CD4-positive, alpha-beta T cell (primary cell): ENCODE measurements at regions not wholly inside any gene's neighbourhood (a gene's known extent, or its start where the extent isn't known, plus 50 kb on each side); places are given as distances from the start of the nearest gene placed in this dataset.

Experiments
- ATAC-seq: fragments of 200-7000 bp; cut with Tn5 transposase; one replicate; pipeline ENCODE4 v1.10.0; 2022; ENCODE audit warnings: mild to moderate bottlenecking; ENCODE audit not compliant: poor library complexity
- CTCF ChIA-PET: fragments of 350-600 bp; sonication (Branson Sonifier 250); formaldehyde crosslinking; loops from one replicate; lab custom pipeline; 2021; ENCODE audit warnings: antibody characterized with exemption, inconsistent platforms; lab: Charles Lee
- POLR2A ChIA-PET: fragments of 350-600 bp; sonication (Branson Sonifier 250); formaldehyde crosslinking; loops from one replicate; lab custom pipeline; 2021; ENCODE audit warnings: antibody characterized with exemption, inconsistent platforms; lab: Charles Lee
- DNase-seq, 14 experiments: peaks; one replicate each; pipeline ENCODE4 v3.0.0-alpha.2; 2013 to 2020; ENCODE audit warnings: mixed read lengths in 2 of 14
- H3K27ac ChIP-seq, 2 donors: one replicate each; pipeline versions ENCODE4 v1.5.1 to v1.7.0; 2013; ENCODE audit warnings: low read length in 2 of 2, low read depth in 1 of 2, mild to moderate bottlenecking in 1 of 2
- H3K27me3 ChIP-seq, 2 experiments: 1 replicate in 1 of 2; 2 replicates in 1 of 2; pipeline versions ENCODE4 v1.6.1 to v1.7.0; 2013; ENCODE audit warnings: low read length in 2 of 2, control low read depth in 1 of 2, mild to moderate bottlenecking in 1 of 2, moderate library complexity in 1 of 2; ENCODE audit not compliant: insufficient read depth in 2 of 2, control insufficient read depth in 1 of 2
- H3K36me3 ChIP-seq: one replicate; pipeline ENCODE4 v1.6.1; 2013; ENCODE audit warnings: low read length, control low read depth; ENCODE audit not compliant: insufficient read depth
- H3K4me1 ChIP-seq: one replicate; pipeline ENCODE4 v1.6.1; 2013; ENCODE audit warnings: low read length, control low read depth; ENCODE audit not compliant: insufficient read depth
- H3K4me3 ChIP-seq: one replicate; pipeline ENCODE4 v1.5.1; 2013; ENCODE audit warnings: mild to moderate bottlenecking, low read length, moderate library complexity
- H3K9me3 ChIP-seq, 2 experiments: 1 replicate in 1 of 2; 2 replicates in 1 of 2; pipeline versions ENCODE4 v1.6.1 to v1.7.0; 2013; ENCODE audit warnings: low read length in 2 of 2, mild to moderate bottlenecking in 2 of 2, control low read depth in 1 of 2, moderate library complexity in 1 of 2; ENCODE audit not compliant: control insufficient read depth in 1 of 2, insufficient read depth in 1 of 2
- H3K27ac Mint-ChIP-seq: one replicate; pipeline ENCODE4 v1.8.0; 2020; ENCODE audit warnings: mixed read lengths
- H3K27me3 Mint-ChIP-seq: one replicate; pipeline ENCODE4 v1.8.0; 2021; ENCODE audit warnings: mixed read lengths
- H3K36me3 Mint-ChIP-seq: one replicate; pipeline ENCODE4 v1.8.0; 2021; ENCODE audit warnings: low read depth, mixed read lengths
- H3K4me1 Mint-ChIP-seq: one replicate; pipeline ENCODE4 v1.8.0; 2021; ENCODE audit warnings: low read depth, mixed read lengths
- H3K4me3 Mint-ChIP-seq: one replicate; pipeline ENCODE4 v1.8.0; 2020; ENCODE audit warnings: mild to moderate bottlenecking, mixed read lengths
- H3K9me3 Mint-ChIP-seq: one replicate; pipeline ENCODE4 v1.8.0; 2020; ENCODE audit warnings: mixed read lengths
- intact Hi-C, 2 experiments: fragments of 100-400 bp; cut with DNase I in 1 of 2; cut with micrococcal nuclease in 1 of 2; formaldehyde crosslinking; loops; one replicate each; pipeline versions ENCODE4 v1.15.1 to v1.9.0; 2023 to 2025; cut with DNase I, micrococcal nuclease
- TF ChIP-seq, protein P1 (sequence below): fragments of 200-600 bp; IDR thresholded peaks from one replicate; pipeline ENCODE4 v1.8.0; 2022; ENCODE audit warnings: antibody characterized with exemption, mild to moderate bottlenecking

DNA sequence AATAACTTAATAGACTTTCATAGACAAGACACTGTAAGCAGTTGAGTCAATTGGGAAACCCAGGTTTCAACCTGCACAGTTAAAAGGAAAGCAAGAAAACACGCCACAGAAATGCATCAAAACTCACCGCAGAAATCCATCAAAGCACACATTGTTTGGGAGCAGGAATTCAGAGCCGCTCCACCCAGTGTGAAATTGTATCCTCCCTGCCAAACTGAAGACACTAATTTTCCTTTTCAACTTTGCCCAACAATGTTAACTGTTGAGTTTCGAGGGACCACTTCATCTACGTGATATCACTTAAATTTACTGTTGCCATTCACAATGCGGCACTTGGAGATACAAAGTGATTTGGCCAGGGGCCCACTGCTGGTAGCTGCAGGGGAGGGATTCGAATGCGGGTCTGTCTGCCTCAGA, 92.7 kb downstream of the DACT2 start:
- intact Hi-C loops: no loop called here
- no peak overlapping the region for H3K4me3 Mint-ChIP-seq
- no peak for ATAC-seq
- H3K4me1 Mint-ChIP-seq: no peaks in the 10 kb centered on the region
- TF ChIP-seq, protein P1, sequence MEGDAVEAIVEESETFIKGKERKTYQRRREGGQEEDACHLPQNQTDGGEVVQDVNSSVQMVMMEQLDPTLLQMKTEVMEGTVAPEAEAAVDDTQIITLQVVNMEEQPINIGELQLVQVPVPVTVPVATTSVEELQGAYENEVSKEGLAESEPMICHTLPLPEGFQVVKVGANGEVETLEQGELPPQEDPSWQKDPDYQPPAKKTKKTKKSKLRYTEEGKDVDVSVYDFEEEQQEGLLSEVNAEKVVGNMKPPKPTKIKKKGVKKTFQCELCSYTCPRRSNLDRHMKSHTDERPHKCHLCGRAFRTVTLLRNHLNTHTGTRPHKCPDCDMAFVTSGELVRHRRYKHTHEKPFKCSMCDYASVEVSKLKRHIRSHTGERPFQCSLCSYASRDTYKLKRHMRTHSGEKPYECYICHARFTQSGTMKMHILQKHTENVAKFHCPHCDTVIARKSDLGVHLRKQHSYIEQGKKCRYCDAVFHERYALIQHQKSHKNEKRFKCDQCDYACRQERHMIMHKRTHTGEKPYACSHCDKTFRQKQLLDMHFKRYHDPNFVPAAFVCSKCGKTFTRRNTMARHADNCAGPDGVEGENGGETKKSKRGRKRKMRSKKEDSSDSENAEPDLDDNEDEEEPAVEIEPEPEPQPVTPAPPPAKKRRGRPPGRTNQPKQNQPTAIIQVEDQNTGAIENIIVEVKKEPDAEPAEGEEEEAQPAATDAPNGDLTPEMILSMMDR: no peak
- ChIA-PET CTCF (no interaction called here), POLR2A (no interaction called here)
- DNase-seq: no peak
- no peak overlapping the region for H3K27ac Mint-ChIP-seq
- no peaks in the 10 kb centered on the region for H3K36me3 ChIP-seq
- no peaks in the 10 kb centered on the region for H3K9me3 Mint-ChIP-seq
- peaks cover 5 to 18% of the 10 kb centered on the region in 2 experiments for H3K27me3 ChIP-seq
- no peak overlapping the region for H3K27ac ChIP-seq
- H3K4me3 ChIP-seq: no peak overlapping the region
- peaks cover 30% of the 10 kb centered on the region for H3K27me3 Mint-ChIP-seq
- H3K36me3 Mint-ChIP-seq: no peaks in the 10 kb centered on the region
- peaks cover 0 to 13% of the 10 kb centered on the region in 2 experiments for H3K9me3 ChIP-seq
- no peaks in the 10 kb centered on the region for H3K4me1 ChIP-seq

DNA sequence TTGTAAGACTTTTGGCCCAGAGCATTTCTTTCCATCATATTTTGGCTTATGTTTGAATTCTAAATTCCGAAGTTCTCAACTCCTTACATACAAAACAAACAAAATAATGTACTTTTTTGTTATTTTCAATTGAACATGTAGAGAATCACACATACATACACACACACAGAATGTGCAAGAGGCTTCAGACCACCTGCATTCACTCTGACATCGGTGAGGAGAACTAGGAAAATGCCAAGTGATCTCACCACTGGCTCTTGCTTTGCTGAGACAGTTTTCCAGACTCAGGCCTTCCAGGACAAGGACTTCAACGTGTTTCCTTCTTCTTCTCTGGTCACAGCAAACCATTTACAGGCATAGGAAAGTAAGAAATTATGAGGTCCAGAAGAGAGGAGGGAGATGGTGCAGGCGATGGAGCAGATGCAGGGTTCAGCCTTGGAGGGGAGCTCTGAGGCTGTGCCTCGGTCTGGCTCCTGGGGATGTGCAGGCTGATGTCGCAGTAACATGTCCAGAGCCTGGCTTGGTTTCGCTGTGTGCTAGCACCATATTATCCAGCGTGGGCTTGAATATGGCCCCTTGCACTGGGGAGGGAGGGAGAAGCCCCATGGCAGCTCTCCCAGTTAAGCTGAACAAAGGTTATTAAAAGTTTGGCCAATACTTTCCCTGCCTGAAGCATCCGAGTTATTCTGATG, 93.4 kb downstream of the DACT2 start:
- no peaks in the 10 kb centered on the region for H3K36me3 Mint-ChIP-seq
- CTCF ChIA-PET: no interaction called here
- H3K27ac Mint-ChIP-seq: no peak overlapping the region
- POLR2A ChIA-PET: no interaction called here
- no peaks in the 10 kb centered on the region for H3K4me1 ChIP-seq
- peaks cover 0 to 17% of the 10 kb centered on the region in 2 experiments for H3K9me3 ChIP-seq
- H3K4me3 Mint-ChIP-seq: no peak overlapping the region
- H3K27me3 ChIP-seq: peaks cover 4 to 12% of the 10 kb centered on the region in 2 experiments
- no peaks in the 10 kb centered on the region for H3K4me1 Mint-ChIP-seq
- intact Hi-C loops: no loop called here
- H3K27me3 Mint-ChIP-seq: peaks cover 29% of the 10 kb centered on the region
- no peaks in the 10 kb centered on the region for H3K36me3 ChIP-seq
- no peak for DNase-seq
- H3K9me3 Mint-ChIP-seq: no peaks in the 10 kb centered on the region
- H3K4me3 ChIP-seq: no peak overlapping the region
- no peak for ATAC-seq
- TF ChIP-seq, protein P1: no peak
- H3K27ac ChIP-seq: no peak overlapping the region

DNA sequence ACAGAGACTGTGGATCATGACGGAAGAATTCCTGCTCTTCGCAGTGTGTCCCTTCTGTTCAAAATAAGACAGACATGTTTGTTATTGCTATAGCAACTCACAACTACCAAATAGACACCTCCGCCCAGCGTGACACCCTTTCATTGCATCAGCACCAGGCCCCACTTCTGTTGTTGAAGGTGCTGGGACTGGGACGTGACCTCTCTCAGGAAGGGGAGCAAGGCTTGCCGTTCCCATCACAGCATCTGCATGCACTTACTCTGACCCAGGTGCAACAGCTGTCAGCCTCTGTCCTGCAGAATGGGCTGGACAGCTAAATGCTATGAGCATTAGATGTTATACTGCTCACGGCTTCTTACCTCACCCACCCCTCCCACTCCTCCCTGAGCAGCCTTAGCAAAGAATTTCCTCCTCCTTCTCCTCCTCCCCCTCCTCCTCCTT, 94.1 kb downstream of the DACT2 start:
- POLR2A ChIA-PET: no interaction called here
- TF ChIP-seq, protein P1: no peak

More for the DNA sequence above, 94.1 kb downstream of the DACT2 start:
- peaks cover 0 to 17% of the 10 kb centered on the region in 2 experiments for H3K9me3 ChIP-seq
- H3K36me3 ChIP-seq: no peaks in the 10 kb centered on the region
- H3K4me3 Mint-ChIP-seq: no peak overlapping the region
- DNase-seq: no peak
- no peaks in the 10 kb centered on the region for H3K36me3 Mint-ChIP-seq
- no peak overlapping the region for H3K4me3 ChIP-seq
- intact Hi-C loops: no loop called here
- no peak overlapping the region for H3K27ac ChIP-seq
- no peaks in the 10 kb centered on the region for H3K4me1 Mint-ChIP-seq
- no peak overlapping the region for H3K27ac Mint-ChIP-seq
- no peaks in the 10 kb centered on the region for H3K9me3 Mint-ChIP-seq
- H3K27me3 Mint-ChIP-seq: peaks cover 26% of the 10 kb centered on the region
- H3K4me1 ChIP-seq: no peaks in the 10 kb centered on the region
- CTCF ChIA-PET: no interaction called here
- no peak for ATAC-seq
- peaks cover 0 to 8% of the 10 kb centered on the region in 2 experiments for H3K27me3 ChIP-seq
